Parathyroid adenoma (tissue), 2 donors: ENCODE measurements at regions not wholly inside any gene's neighbourhood (a gene's known extent, or its start where the extent isn't known, plus 50 kb on each side); places are given as distances from the start of the nearest gene placed in this dataset.

Experiments used
- H2AFZ ChIP-seq: fragments of 300-600 bp; sonication (generic); one replicate; pipeline ENCODE4 v1.7.0; 2017; ENCODE audit warnings: antibody characterized with exemption, mild to moderate bottlenecking
- H3K27ac ChIP-seq: fragments of 300-600 bp; sonication (generic); one replicate; pipeline ENCODE4 v1.7.0; 2017
- H3K27me3 ChIP-seq: fragments of 300-600 bp; sonication (generic); one replicate; pipeline ENCODE4 v1.7.0; 2017; ENCODE audit warnings: low read length; ENCODE audit not compliant: control insufficient read depth, insufficient read depth
- H3K36me3 ChIP-seq: fragments of 300-600 bp; sonication (generic); one replicate; pipeline ENCODE4 v1.7.0; 2017; ENCODE audit warnings: low read length; ENCODE audit not compliant: control insufficient read depth, insufficient read depth
- H3K4me1 ChIP-seq: fragments of 300-600 bp; sonication (generic); one replicate; pipeline ENCODE4 v1.7.0; 2017; ENCODE audit warnings: control low read depth
- H3K4me2 ChIP-seq: fragments of 300-600 bp; sonication (generic); one replicate; pipeline ENCODE4 v1.7.0; 2017; ENCODE audit warnings: low read length
- H3K4me3 ChIP-seq: fragments of 300-600 bp; sonication (generic); one replicate; pipeline ENCODE4 v1.7.0; 2017; ENCODE audit warnings: low read depth, low read length
- H3K79me2 ChIP-seq: fragments of 300-600 bp; sonication (generic); one replicate; pipeline ENCODE4 v1.7.0; 2017; ENCODE audit warnings: control low read depth
- H3K9ac ChIP-seq: fragments of 300-600 bp; sonication (generic); one replicate; pipeline ENCODE4 v1.7.0; 2017; ENCODE audit warnings: mild to moderate bottlenecking
- H3K9me3 ChIP-seq: fragments of 300-600 bp; sonication (generic); one replicate; pipeline ENCODE4 v1.7.0; 2017; ENCODE audit warnings: low read length; ENCODE audit not compliant: control insufficient read depth
- CTCF ChIP-seq: fragments of 300-600 bp; sonication (generic); IDR thresholded peaks from one replicate; pipeline ENCODE4 v1.7.0; 2017; ENCODE audit warnings: antibody characterized with exemption, mild to moderate bottlenecking
- donor health status: primary hyperparathyroidism.

GRCh38 chr3:4030624-4031023, 231.4 kb downstream of the LRRN1 start:
- Histone ChIP-seq H3K79me2 (no peaks in the 10 kb centered on the region), H2AFZ (no peak overlapping the region), H3K27me3 (no peaks in the 10 kb centered on the region), H3K27ac (no peak overlapping the region), H3K36me3 (no peaks in the 10 kb centered on the region), H3K9me3 (no peaks in the 10 kb centered on the region), H3K9ac (no peak overlapping the region), H3K4me3 (no peak overlapping the region), H3K4me2 (no peak overlapping the region), H3K4me1 (peaks cover 4% of the 10 kb centered on the region)
- no peak for TF ChIP-seq CTCF

- no peaks in the 10 kb centered on the region for H3K4me1 ChIP-seq
- no peaks in the 10 kb centered on the region for H3K79me2 ChIP-seq
- H3K4me2 ChIP-seq = no peak overlapping the region
- H3K27ac ChIP-seq = no peak overlapping the region
- no peak overlapping the region for H3K4me3 ChIP-seq
- no peak overlapping the region for H2AFZ ChIP-seq
- TF ChIP-seq CTCF = no peak
- H3K36me3 ChIP-seq = no peaks in the 10 kb centered on the region
- peaks cover 3% of the 10 kb centered on the region for H3K9me3 ChIP-seq
- H3K27me3 ChIP-seq = no peaks in the 10 kb centered on the region
- no peak overlapping the region for H3K9ac ChIP-seq
Observed at GRCh38 chr3:4033296-4033695, 234.1 kb downstream of the LRRN1 start.

- peaks cover 3% of the 10 kb centered on the region for H3K9me3 ChIP-seq
- H3K79me2 ChIP-seq = no peaks in the 10 kb centered on the region
- no peaks in the 10 kb centered on the region for H3K36me3 ChIP-seq
- no peak for TF ChIP-seq CTCF
- H3K27me3 ChIP-seq = no peaks in the 10 kb centered on the region
- H2AFZ ChIP-seq = no peak overlapping the region
- no peak overlapping the region for H3K27ac ChIP-seq
- no peak overlapping the region for H3K4me2 ChIP-seq
- H3K4me1 ChIP-seq = no peaks in the 10 kb centered on the region
- no peak overlapping the region for H3K4me3 ChIP-seq
- H3K9ac ChIP-seq = no peak overlapping the region
Observed at GRCh38 chr3:4036046-4036445, 236.8 kb downstream of the LRRN1 start.

GRCh38 chr3:4038351-4038750, 239.1 kb downstream of the LRRN1 start:
- Histone ChIP-seq H3K4me3 (no peak overlapping the region), H3K27me3 (no peaks in the 10 kb centered on the region), H3K9ac (no peak overlapping the region), H3K79me2 (no peaks in the 10 kb centered on the region), H3K9me3 (peaks cover 3% of the 10 kb centered on the region), H3K36me3 (no peaks in the 10 kb centered on the region), H3K27ac (no peak overlapping the region), H3K4me2 (no peak overlapping the region), H2AFZ (no peak overlapping the region), H3K4me1 (no peaks in the 10 kb centered on the region)
- TF ChIP-seq CTCF = no peak

- Histone ChIP-seq H3K27ac (no peak overlapping the region), H3K36me3 (no peaks in the 10 kb centered on the region), H3K4me3 (no peak overlapping the region), H3K4me1 (no peaks in the 10 kb centered on the region), H3K4me2 (no peak overlapping the region), H3K9ac (no peak overlapping the region), H3K9me3 (no peaks in the 10 kb centered on the region), H3K79me2 (no peaks in the 10 kb centered on the region), H3K27me3 (no peaks in the 10 kb centered on the region), H2AFZ (no peak overlapping the region)
- no peak for TF ChIP-seq CTCF
Observed at GRCh38 chr3:4042070-4042469, 242.8 kb downstream of the LRRN1 start.
